ENCODE measurements at regions not wholly inside any gene's neighbourhood (a gene's known extent, or its start where the extent isn't known, plus 50 kb on each side); places are given as distances from the start of the nearest gene placed in this dataset.

- Histone ChIP-seq H3K4me1 (no peaks in the 10 kb centered on the region), H3K27me3 (replicated peaks in 1 of 7) (no peaks in the 10 kb centered on the region), H3K4me3 (no peak overlapping the region), H3K36me3 (no peaks in the 10 kb centered on the region), H3K9me3 (no peaks in the 10 kb centered on the region), H3K27ac (no peak overlapping the region)
- TF ChIP-seq CTCF (IDR thresholded peaks at IDR 0.05 in 8 of 11, conservative IDR thresholded peaks at IDR 0.05 in 3 of 11) (no peak), POLR2AphosphoS5 (IDR thresholded peaks at IDR 0.05) (no peak), POLR2A (IDR thresholded peaks at IDR 0.05) (no peak)
- no peak for DNase-seq
- intact Hi-C loops (cut with DNase I; ENCODE audit: low total_unique reads), result no loop called here
- WGBS, 5 donors, result 68 to 88% (median 85%) methylated on average over 7 of the region's 7 CpGs
These were observed 88.5 kb upstream of the RPS6KA3 start for GRCh38 chrX:20355187-20355586.

DNA sequence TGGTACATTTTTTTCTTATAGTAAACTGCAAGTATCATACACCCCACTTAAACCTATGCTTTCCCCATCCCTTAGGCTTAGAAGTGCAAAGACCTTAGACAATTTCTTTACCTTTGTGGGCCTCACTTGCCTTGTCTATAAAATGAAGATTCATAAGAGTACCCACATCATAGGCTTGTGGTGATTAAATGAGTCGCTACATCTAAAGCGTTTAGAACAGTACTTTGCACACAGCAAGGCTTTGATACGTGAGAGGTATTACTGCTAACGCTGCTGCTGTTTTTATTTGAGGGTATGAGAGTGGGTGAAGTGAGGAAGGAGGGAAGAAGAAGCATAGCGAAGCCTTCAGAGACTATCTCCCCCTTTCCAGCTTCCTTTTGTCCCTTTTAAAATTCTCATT is 87.8 kb upstream of the RPS6KA3 start:
- intact Hi-C loops (cut with DNase I; ENCODE audit: low total_unique reads), result no loop called here
- Histone ChIP-seq H3K27me3 (replicated peaks in 1 of 7) (no peaks in the 10 kb centered on the region), H3K27ac (no peak overlapping the region), H3K4me1 (no peaks in the 10 kb centered on the region), H3K4me3 (no peak overlapping the region), H3K36me3 (no peaks in the 10 kb centered on the region), H3K9me3 (no peaks in the 10 kb centered on the region)
- DNase-seq, result no peak
- no peak for TF ChIP-seq CTCF (IDR thresholded peaks at IDR 0.05 in 8 of 11, conservative IDR thresholded peaks at IDR 0.05 in 3 of 11)
- TF ChIP-seq POLR2AphosphoS5 (IDR thresholded peaks at IDR 0.05), result no peak
- TF ChIP-seq POLR2A (IDR thresholded peaks at IDR 0.05), result no peak
- WGBS, 5 donors, result 67 to 83% (median 71%) methylated on average over 5 of the region's 5 CpGs

DNA sequence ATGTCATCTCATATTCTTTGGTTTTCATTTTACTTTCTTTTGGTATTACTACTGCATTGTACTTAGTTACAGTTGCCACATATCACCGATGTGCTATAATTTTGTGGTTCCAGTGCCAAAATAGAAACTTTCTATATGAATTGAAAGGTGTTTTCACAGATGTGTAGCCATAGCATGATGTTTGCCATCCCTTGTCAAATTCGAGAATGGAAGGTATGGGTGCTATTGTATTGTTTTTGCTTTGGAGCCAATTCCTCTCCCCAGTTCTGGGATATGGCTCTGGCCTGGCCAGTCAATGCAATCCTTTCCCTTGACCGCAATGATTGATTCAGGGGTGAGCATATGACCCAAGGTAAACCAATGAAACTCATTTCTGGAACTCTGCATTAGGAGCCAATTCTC is 86.2 kb upstream of the RPS6KA3 start:
- TF ChIP-seq POLR2AphosphoS5 (IDR thresholded peaks at IDR 0.05), result no peak
- TF ChIP-seq POLR2A (IDR thresholded peaks at IDR 0.05), result no peak
- TF ChIP-seq CTCF (IDR thresholded peaks at IDR 0.05 in 8 of 11, conservative IDR thresholded peaks at IDR 0.05 in 3 of 11), result no peak
- no peaks in the 10 kb centered on the region for H3K36me3 ChIP-seq
- no peak overlapping the region for H3K27ac ChIP-seq
- DNase-seq, result no peak
- no peak overlapping the region for H3K4me3 ChIP-seq
- intact Hi-C loops (cut with DNase I; ENCODE audit: low total_unique reads), result no loop called here
- H3K4me1 ChIP-seq, result no peaks in the 10 kb centered on the region
- H3K9me3 ChIP-seq, result no peaks in the 10 kb centered on the region
- WGBS, 5 donors, result 64 to 75% (median 71%) methylated on average over 3 of the region's 3 CpGs
- no peaks in the 10 kb centered on the region for H3K27me3 ChIP-seq (replicated peaks in 1 of 7)

- no peaks in the 10 kb centered on the region for H3K9me3 ChIP-seq
- no peaks in the 10 kb centered on the region for H3K27me3 ChIP-seq (replicated peaks in 1 of 7)
- H3K4me3 ChIP-seq, result no peak overlapping the region
- no peaks in the 10 kb centered on the region for H3K4me1 ChIP-seq
- no peak overlapping the region for H3K27ac ChIP-seq
- TF ChIP-seq POLR2AphosphoS5 (IDR thresholded peaks at IDR 0.05) (no peak), CTCF (IDR thresholded peaks at IDR 0.05 in 8 of 11, conservative IDR thresholded peaks at IDR 0.05 in 3 of 11) (no peak), POLR2A (IDR thresholded peaks at IDR 0.05) (no peak)
- no peaks in the 10 kb centered on the region for H3K36me3 ChIP-seq
- DNase-seq, result no peak
- intact Hi-C loops (cut with DNase I; ENCODE audit: low total_unique reads), result no loop called here
- WGBS, 5 donors, result 78 to 81% (median 80%) methylated on average over 6 of the region's 6 CpGs
These were observed 85.8 kb upstream of the RPS6KA3 start for GRCh38 chrX:20352504-20352903.

Data from spleen (tissue), 11 donors.